ENCODE measurements at regions not wholly inside any gene's neighbourhood (a gene's known extent, or its start where the extent isn't known, plus 50 kb on each side); places are given as distances from the start of the nearest gene placed in this dataset.

- no peak for TF ChIP-seq POLR2AphosphoS5 (IDR thresholded peaks at IDR 0.05; ENCODE audit: low read depth, low read length)
- TF ChIP-seq POLR2A (IDR thresholded peaks at IDR 0.05; ENCODE audit: low read depth, low read length): no peak
- no peak for TF ChIP-seq TAF1 (IDR thresholded peaks at IDR 0.05; ENCODE audit: borderline replicate concordance, low read depth, low read length)
- FAIRE-seq: no peak
- no peak for DNase-seq (ENCODE audit: insufficient read length)
Observed at GRCh38 chr13:72657379-72657778, 70.0 kb downstream of the MZT1 start.

- TF ChIP-seq TAF1 (IDR thresholded peaks at IDR 0.05; ENCODE audit: borderline replicate concordance, low read depth, low read length): no peak
- no peak for TF ChIP-seq POLR2A (IDR thresholded peaks at IDR 0.05; ENCODE audit: low read depth, low read length)
- no peak for TF ChIP-seq POLR2AphosphoS5 (IDR thresholded peaks at IDR 0.05; ENCODE audit: low read depth, low read length)
- FAIRE-seq: no peak
Observed at GRCh38 chr13:72656357-72656756, 71.1 kb downstream of the MZT1 start.

DNA sequence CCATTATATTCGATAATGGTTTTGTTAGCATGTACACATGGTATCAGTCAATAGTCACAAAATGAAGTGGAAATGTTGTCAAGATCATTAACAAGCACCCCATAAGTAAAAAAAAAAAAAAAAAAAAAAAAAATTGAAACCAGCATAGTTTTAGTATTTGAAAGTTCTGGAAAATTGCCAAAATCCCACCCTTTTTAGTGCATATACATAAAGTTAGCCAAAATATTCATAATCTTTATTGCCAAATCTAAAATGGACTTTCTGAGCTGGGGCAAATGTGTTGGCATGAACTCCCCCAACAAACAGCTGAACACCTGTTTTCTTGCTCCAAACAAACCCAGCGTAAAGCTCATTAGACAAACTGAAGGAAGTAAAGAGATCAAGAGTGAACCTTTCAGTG, 73.9 kb downstream of the MZT1 start:
- FAIRE-seq (no peak), DNase-seq (ENCODE audit: insufficient read length) (no peak)
- TF ChIP-seq TAF1 (IDR thresholded peaks at IDR 0.05; ENCODE audit: borderline replicate concordance, low read depth, low read length) (no peak), POLR2AphosphoS5 (IDR thresholded peaks at IDR 0.05; ENCODE audit: low read depth, low read length) (no peak), POLR2A (IDR thresholded peaks at IDR 0.05; ENCODE audit: low read depth, low read length) (no peak)

More at GRCh38 chr13:72656357-72656756, 71.1 kb downstream of the MZT1 start:
- DNase-seq (ENCODE audit: insufficient read length): no peak

- DNase-seq (ENCODE audit: insufficient read length) (no peak), FAIRE-seq (no peak)
- no peak for TF ChIP-seq POLR2A (IDR thresholded peaks at IDR 0.05; ENCODE audit: low read depth, low read length)
- no peak for TF ChIP-seq POLR2AphosphoS5 (IDR thresholded peaks at IDR 0.05; ENCODE audit: low read depth, low read length)
- TF ChIP-seq TAF1 (IDR thresholded peaks at IDR 0.05; ENCODE audit: borderline replicate concordance, low read depth, low read length): no peak
Observed at GRCh38 chr13:72652681-72653080, 74.7 kb downstream of the MZT1 start.

GRCh38 chr13:72651144-72651543, 76.3 kb downstream of the MZT1 start:
- TF ChIP-seq POLR2AphosphoS5 (IDR thresholded peaks at IDR 0.05; ENCODE audit: low read depth, low read length): no peak
- no peak for TF ChIP-seq TAF1 (IDR thresholded peaks at IDR 0.05; ENCODE audit: borderline replicate concordance, low read depth, low read length)
- no peak for TF ChIP-seq POLR2A (IDR thresholded peaks at IDR 0.05; ENCODE audit: low read depth, low read length)
- FAIRE-seq (peak; percentile 5), DNase-seq (ENCODE audit: insufficient read length) (no peak)

DNA sequence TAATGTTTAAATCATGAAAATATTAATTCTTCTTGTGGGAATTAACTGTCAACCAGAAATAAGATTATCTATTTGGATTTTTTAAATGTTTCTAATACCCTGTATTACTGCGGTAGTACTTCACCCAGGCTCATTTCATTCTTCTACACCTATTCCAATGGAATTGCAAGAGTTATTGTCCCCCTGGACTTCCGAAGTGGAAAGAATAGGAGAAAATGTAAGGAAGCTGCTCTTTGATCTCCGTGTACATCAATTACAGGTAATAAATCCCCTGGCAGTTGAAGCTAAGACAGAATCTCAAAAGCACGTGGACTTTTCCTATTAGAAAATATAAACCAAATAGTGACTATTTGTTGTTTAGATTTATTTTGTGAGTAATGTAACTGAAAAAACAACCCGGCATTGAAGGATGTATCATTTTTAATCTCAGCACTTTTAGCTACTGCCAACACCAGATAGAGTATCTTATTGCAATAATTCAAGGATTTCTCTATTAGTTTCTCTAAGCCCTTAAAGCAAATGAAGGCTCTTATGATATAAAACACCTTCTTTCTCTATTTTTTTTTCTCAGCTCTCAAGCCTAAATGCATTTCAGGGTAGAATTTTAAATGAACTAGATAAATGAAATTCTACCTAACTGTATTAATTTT, 77.3 kb downstream of the MZT1 start:
- no peak for TF ChIP-seq POLR2A (IDR thresholded peaks at IDR 0.05; ENCODE audit: low read depth, low read length)
- no peak for TF ChIP-seq POLR2AphosphoS5 (IDR thresholded peaks at IDR 0.05; ENCODE audit: low read depth, low read length)
- no peak for TF ChIP-seq TAF1 (IDR thresholded peaks at IDR 0.05; ENCODE audit: borderline replicate concordance, low read depth, low read length)
- FAIRE-seq (no peak), DNase-seq (ENCODE audit: insufficient read length) (no peak)

GRCh38 chr13:72648513-72649065, 78.8 kb downstream of the MZT1 start:
- TF ChIP-seq POLR2AphosphoS5 (IDR thresholded peaks at IDR 0.05; ENCODE audit: low read depth, low read length) (no peak), TAF1 (IDR thresholded peaks at IDR 0.05; ENCODE audit: borderline replicate concordance, low read depth, low read length) (no peak), POLR2A (IDR thresholded peaks at IDR 0.05; ENCODE audit: low read depth, low read length) (no peak)
- no peak for DNase-seq (ENCODE audit: insufficient read length)
- no peak for FAIRE-seq

DNA sequence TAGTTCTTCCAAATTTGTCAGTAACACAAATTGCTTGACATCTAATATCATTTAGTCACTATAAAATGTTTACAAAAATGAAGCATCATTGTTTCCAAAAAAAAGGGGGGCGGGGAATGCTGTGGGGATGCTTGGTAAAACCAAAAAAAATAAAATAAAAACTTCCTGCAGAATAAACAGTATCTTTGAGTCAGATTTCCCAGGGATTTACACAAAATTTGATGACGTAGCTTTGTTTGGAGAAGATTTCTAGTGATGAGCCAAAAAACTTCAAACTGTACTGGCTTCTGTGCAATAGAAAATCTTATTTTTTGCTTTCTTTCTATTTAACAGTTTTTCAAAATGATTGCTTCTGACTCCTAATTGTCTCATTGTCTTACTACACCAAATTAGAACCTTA, 80.0 kb downstream of the MZT1 start:
- no peak for TF ChIP-seq POLR2A (IDR thresholded peaks at IDR 0.05; ENCODE audit: low read depth, low read length)
- no peak for TF ChIP-seq POLR2AphosphoS5 (IDR thresholded peaks at IDR 0.05; ENCODE audit: low read depth, low read length)
- TF ChIP-seq TAF1 (IDR thresholded peaks at IDR 0.05; ENCODE audit: borderline replicate concordance, low read depth, low read length): no peak
- no peak for FAIRE-seq
- DNase-seq (ENCODE audit: insufficient read length): no peak

DNA sequence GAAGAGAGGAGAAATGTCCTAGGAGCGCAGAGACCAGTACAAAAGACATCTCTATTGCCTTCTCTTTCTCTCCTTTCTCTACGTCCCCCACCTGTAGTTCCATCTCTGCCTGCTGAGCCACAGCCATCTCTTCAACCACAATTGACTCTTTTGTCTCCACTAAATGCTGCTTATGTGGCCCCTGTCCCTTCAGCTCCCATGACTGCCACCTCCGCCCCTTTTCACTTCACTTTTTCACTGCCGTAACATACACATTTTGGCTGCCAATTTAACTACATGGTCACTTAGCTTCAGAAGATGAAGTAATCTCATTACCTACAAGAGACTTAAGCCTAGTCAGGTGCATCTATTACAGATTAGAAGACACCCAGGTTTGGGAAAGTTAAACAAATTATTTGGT, 81.9 kb downstream of the MZT1 start:
- FAIRE-seq: no peak
- DNase-seq (ENCODE audit: insufficient read length): no peak
- TF ChIP-seq POLR2AphosphoS5 (IDR thresholded peaks at IDR 0.05; ENCODE audit: low read depth, low read length) (no peak), TAF1 (IDR thresholded peaks at IDR 0.05; ENCODE audit: borderline replicate concordance, low read depth, low read length) (no peak), POLR2A (IDR thresholded peaks at IDR 0.05; ENCODE audit: low read depth, low read length) (no peak)

- FAIRE-seq (no peak), DNase-seq (ENCODE audit: insufficient read length) (peak; percentile 2)
- no peak for TF ChIP-seq POLR2A (IDR thresholded peaks at IDR 0.05; ENCODE audit: low read depth, low read length)
- TF ChIP-seq TAF1 (IDR thresholded peaks at IDR 0.05; ENCODE audit: borderline replicate concordance, low read depth, low read length): no peak
- no peak for TF ChIP-seq POLR2AphosphoS5 (IDR thresholded peaks at IDR 0.05; ENCODE audit: low read depth, low read length)
Observed at GRCh38 chr13:72643311-72643989, 84.0 kb downstream of the MZT1 start.

DNA sequence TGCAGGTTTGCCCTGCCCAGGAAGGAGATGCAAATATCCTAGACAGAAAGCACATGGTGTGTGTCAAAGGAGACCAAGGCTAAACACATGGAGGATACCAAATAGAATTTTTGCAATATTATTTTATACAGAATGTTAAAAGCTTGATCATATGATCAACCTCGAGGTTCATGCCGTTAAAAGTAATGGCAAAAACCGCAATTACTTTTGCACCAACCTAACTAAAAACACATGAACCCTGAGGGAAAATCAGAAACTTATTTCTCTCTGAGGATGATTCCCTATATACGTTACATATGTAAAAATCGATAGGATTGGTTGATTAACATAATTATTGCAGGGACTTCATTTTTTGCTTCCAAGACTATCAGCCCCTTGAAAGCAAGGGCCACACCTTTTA, 88.1 kb downstream of the MZT1 start:
- DNase-seq (ENCODE audit: insufficient read length) (no peak), FAIRE-seq (no peak)
- TF ChIP-seq POLR2AphosphoS5 (IDR thresholded peaks at IDR 0.05; ENCODE audit: low read depth, low read length): no peak
- TF ChIP-seq POLR2A (IDR thresholded peaks at IDR 0.05; ENCODE audit: low read depth, low read length): no peak
- no peak for TF ChIP-seq TAF1 (IDR thresholded peaks at IDR 0.05; ENCODE audit: borderline replicate concordance, low read depth, low read length)
